ENCODE measurements at regions not wholly inside any gene's neighbourhood (a gene's known extent, or its start where the extent isn't known, plus 50 kb on each side); places are given as distances from the start of the nearest gene placed in this dataset.

GRCh38 chr18:22006458-22006857, 162.9 kb upstream of the GATA6 start:
- TF ChIP-seq, protein P1, sequence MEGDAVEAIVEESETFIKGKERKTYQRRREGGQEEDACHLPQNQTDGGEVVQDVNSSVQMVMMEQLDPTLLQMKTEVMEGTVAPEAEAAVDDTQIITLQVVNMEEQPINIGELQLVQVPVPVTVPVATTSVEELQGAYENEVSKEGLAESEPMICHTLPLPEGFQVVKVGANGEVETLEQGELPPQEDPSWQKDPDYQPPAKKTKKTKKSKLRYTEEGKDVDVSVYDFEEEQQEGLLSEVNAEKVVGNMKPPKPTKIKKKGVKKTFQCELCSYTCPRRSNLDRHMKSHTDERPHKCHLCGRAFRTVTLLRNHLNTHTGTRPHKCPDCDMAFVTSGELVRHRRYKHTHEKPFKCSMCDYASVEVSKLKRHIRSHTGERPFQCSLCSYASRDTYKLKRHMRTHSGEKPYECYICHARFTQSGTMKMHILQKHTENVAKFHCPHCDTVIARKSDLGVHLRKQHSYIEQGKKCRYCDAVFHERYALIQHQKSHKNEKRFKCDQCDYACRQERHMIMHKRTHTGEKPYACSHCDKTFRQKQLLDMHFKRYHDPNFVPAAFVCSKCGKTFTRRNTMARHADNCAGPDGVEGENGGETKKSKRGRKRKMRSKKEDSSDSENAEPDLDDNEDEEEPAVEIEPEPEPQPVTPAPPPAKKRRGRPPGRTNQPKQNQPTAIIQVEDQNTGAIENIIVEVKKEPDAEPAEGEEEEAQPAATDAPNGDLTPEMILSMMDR (IDR thresholded peaks at IDR 0.05): no peak
- no peak for TF ChIP-seq POLR2A (IDR thresholded peaks at IDR 0.05)
- TF ChIP-seq EP300 (IDR thresholded peaks at IDR 0.05): no peak

Data from upper lobe of left lung (tissue), 4 donors.